ENCODE measurements at regions not wholly inside any gene's neighbourhood (a gene's known extent, or its start where the extent isn't known, plus 50 kb on each side); places are given as distances from the start of the nearest gene placed in this dataset.
"Not testable (repeated sequence)": the region's sequence is repeated elsewhere in the genome, so short reads cannot be mapped to it uniquely, and the experiment has no call there.

DNA sequence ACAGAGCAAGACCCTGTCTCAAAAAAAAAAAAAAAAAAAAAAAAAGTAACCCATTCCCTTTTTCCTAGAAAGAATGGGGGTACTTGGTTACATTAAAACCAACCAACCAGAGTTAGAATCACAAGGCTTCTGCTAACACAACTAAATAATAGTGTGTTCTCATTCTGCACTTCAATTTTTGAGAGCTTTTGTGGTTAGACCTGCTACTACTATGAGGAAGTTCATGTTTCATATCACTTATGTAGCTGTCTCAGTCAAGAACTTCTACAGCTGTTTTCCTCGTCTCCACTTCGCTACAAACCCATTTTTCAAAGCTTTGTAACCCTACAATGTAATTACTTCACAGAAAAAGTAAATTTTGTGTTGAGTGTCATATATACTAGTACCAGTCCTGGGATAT, 58.3 kb downstream of the PDHA2 start:
- no peaks in the 10 kb centered on the region for H3K36me3 ChIP-seq (replicated peaks; ENCODE audit: control insufficient read depth, insufficient read depth, low read length)
- no peaks in the 10 kb centered on the region for H3K27me3 ChIP-seq (ENCODE audit: control insufficient read depth, insufficient read depth, low read length)
- H3K4me3 ChIP-seq (ENCODE audit: insufficient read depth, low read depth, low read length) = no peak overlapping the region
- DNase-seq = no peak

GRCh38 chr4:95909211-95909610, 69.3 kb downstream of the PDHA2 start:
- Histone ChIP-seq H3K27me3 (ENCODE audit: control insufficient read depth, insufficient read depth, low read length) (no peaks in the 10 kb centered on the region), H3K36me3 (replicated peaks; ENCODE audit: control insufficient read depth, insufficient read depth, low read length) (no peaks in the 10 kb centered on the region), H3K4me3 (ENCODE audit: insufficient read depth, low read depth, low read length) (no peak overlapping the region)
- DNase-seq = no peak

DNA sequence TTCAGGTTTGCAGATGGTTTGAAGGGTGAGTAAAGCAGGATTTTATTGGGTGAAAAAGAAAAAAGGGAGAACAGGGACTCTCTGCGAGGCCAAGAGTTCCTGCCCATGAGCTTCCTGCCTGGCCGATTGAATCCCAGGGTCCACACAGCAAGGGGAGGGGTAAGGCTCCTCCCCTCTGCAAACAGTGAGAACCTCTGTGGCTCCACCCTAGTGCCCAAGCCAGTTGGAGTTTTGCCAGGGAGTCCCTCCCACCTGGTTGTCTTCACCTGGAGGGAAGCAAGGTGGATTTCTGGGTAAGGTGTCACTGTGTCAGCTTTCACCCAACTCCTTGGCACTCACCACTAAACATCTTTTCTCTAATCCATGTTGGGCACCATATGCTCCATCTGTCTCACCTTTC, 70.9 kb downstream of the PDHA2 start:
- no peaks in the 10 kb centered on the region for H3K36me3 ChIP-seq (replicated peaks; ENCODE audit: control insufficient read depth, insufficient read depth, low read length)
- no peaks in the 10 kb centered on the region for H3K27me3 ChIP-seq (ENCODE audit: control insufficient read depth, insufficient read depth, low read length)
- no peak overlapping the region for H3K4me3 ChIP-seq (ENCODE audit: insufficient read depth, low read depth, low read length)
- DNase-seq = no peak

GRCh38 chr4:95921470-95921869, 81.6 kb downstream of the PDHA2 start:
- Histone ChIP-seq H3K4me3 (ENCODE audit: insufficient read depth, low read depth, low read length) (no peak overlapping the region), H3K36me3 (replicated peaks; ENCODE audit: control insufficient read depth, insufficient read depth, low read length) (no peaks in the 10 kb centered on the region), H3K27me3 (ENCODE audit: control insufficient read depth, insufficient read depth, low read length) (no peaks in the 10 kb centered on the region)
- DNase-seq = no peak

GRCh38 chr4:95929448-95930064, 89.7 kb downstream of the PDHA2 start:
- Histone ChIP-seq H3K36me3 (replicated peaks; ENCODE audit: control insufficient read depth, insufficient read depth, low read length) (no peaks in the 10 kb centered on the region), H3K4me3 (ENCODE audit: insufficient read depth, low read depth, low read length) (no peak overlapping the region), H3K27me3 (ENCODE audit: control insufficient read depth, insufficient read depth, low read length) (no peaks in the 10 kb centered on the region)
- no peak for DNase-seq

- no peak for DNase-seq
- Histone ChIP-seq H3K27me3 (ENCODE audit: control insufficient read depth, insufficient read depth, low read length) (no peaks in the 10 kb centered on the region), H3K36me3 (replicated peaks; ENCODE audit: control insufficient read depth, insufficient read depth, low read length) (no peaks in the 10 kb centered on the region), H3K4me3 (ENCODE audit: insufficient read depth, low read depth, low read length) (no peak overlapping the region)
Measured at GRCh38 chr4:95939141-95939540, 99.2 kb downstream of the PDHA2 start.

DNA sequence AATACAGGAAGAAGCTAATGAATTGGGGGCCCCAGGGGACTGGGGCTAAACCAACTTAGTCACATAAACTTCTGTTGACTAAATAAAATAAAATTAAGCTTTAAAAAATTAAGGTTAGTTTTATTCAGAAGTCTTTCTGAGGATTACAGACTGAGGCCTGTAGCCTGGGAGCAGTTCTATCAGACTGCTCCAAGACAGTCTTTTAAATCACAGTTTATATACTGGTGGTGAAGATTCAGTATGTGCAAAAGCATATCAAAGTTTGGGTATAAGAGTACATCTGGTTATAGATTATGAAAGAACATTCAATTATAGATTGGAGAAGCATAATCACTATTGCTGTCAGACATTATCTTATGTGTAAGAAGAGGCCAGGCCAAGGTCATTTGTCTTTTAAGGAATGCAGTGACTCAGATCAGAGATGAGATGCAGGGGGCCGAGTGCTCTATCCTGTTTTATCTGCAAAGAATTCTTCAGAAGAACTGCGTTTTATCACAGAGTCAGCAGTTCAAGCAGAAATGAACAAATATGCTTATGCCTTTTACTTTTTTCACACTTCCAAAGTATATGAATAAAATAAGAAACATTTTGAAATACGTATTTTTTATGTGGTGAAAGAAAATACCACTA, 109.4 kb downstream of the PDHA2 start:
- H3K27me3 ChIP-seq (ENCODE audit: control insufficient read depth, insufficient read depth, low read length) = no peaks in the 10 kb centered on the region
- no peak for DNase-seq
- no peak overlapping the region for H3K4me3 ChIP-seq (ENCODE audit: insufficient read depth, low read depth, low read length)

DNA sequence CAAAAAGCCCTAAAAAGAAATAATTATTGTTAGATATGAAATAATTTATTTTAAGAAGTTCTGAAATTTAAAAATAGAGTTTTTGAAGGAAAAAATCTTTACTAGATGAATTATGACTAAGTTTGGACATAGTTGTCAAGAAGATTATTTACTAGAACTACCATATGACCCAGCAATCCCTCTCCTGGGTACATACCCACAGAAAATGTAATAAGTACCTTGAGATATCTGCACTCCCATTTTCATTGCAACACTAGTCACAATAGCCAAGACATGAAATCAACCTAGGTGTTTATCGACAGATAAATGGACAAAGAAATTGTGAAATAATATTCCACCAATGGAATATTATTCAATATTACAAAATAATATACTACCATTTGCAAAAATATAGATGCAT, 109.9 kb downstream of the PDHA2 start:
- no peaks in the 10 kb centered on the region for H3K27me3 ChIP-seq (ENCODE audit: control insufficient read depth, insufficient read depth, low read length)
- DNase-seq = no peak
- no peak overlapping the region for H3K4me3 ChIP-seq (ENCODE audit: insufficient read depth, low read depth, low read length)
- H3K36me3 ChIP-seq (replicated peaks; ENCODE audit: control insufficient read depth, insufficient read depth, low read length) = no peaks in the 10 kb centered on the region

More for the DNA sequence above, 109.4 kb downstream of the PDHA2 start:
- no peaks in the 10 kb centered on the region for H3K36me3 ChIP-seq (replicated peaks; ENCODE audit: control insufficient read depth, insufficient read depth, low read length)

- not testable (repeated sequence) for DNase-seq; H3K4me3 ChIP-seq (ENCODE audit: insufficient read depth, low read depth, low read length); H3K36me3 ChIP-seq (replicated peaks; ENCODE audit: control insufficient read depth, insufficient read depth, low read length); H3K27me3 ChIP-seq (ENCODE audit: control insufficient read depth, insufficient read depth, low read length)
Measured at GRCh38 chr4:95952538-95952937, 112.6 kb downstream of the PDHA2 start.

- no peak overlapping the region for H3K4me3 ChIP-seq (ENCODE audit: insufficient read depth, low read depth, low read length)
- H3K36me3 ChIP-seq (replicated peaks; ENCODE audit: control insufficient read depth, insufficient read depth, low read length) = no peaks in the 10 kb centered on the region
- no peak for DNase-seq
- H3K27me3 ChIP-seq (ENCODE audit: control insufficient read depth, insufficient read depth, low read length) = no peaks in the 10 kb centered on the region
Measured at GRCh38 chr4:95956094-95956493, 116.2 kb downstream of the PDHA2 start.

GRCh38 chr4:95957054-95957453, 117.2 kb downstream of the PDHA2 start:
- H3K27me3 ChIP-seq (ENCODE audit: control insufficient read depth, insufficient read depth, low read length) = no peaks in the 10 kb centered on the region
- no peak for DNase-seq

GRCh38 chr4:95957759-95958158, 117.9 kb downstream of the PDHA2 start:
- no peaks in the 10 kb centered on the region for H3K27me3 ChIP-seq (ENCODE audit: control insufficient read depth, insufficient read depth, low read length)
- H3K4me3 ChIP-seq (ENCODE audit: insufficient read depth, low read depth, low read length) = no peak overlapping the region
- no peak for DNase-seq
- no peaks in the 10 kb centered on the region for H3K36me3 ChIP-seq (replicated peaks; ENCODE audit: control insufficient read depth, insufficient read depth, low read length)

More at GRCh38 chr4:95957054-95957453, 117.2 kb downstream of the PDHA2 start:
- Histone ChIP-seq H3K4me3 (ENCODE audit: insufficient read depth, low read depth, low read length) (no peak overlapping the region), H3K36me3 (replicated peaks; ENCODE audit: control insufficient read depth, insufficient read depth, low read length) (no peaks in the 10 kb centered on the region)

GRCh38 chr4:95959182-95959581, 119.3 kb downstream of the PDHA2 start:
- H3K4me3 ChIP-seq (ENCODE audit: insufficient read depth, low read depth, low read length) = no peak overlapping the region
- no peaks in the 10 kb centered on the region for H3K36me3 ChIP-seq (replicated peaks; ENCODE audit: control insufficient read depth, insufficient read depth, low read length)
- no peak for DNase-seq

GRCh38 chr4:95959633-95960032, 119.7 kb downstream of the PDHA2 start:
- Histone ChIP-seq H3K36me3 (replicated peaks; ENCODE audit: control insufficient read depth, insufficient read depth, low read length) (no peaks in the 10 kb centered on the region), H3K4me3 (ENCODE audit: insufficient read depth, low read depth, low read length) (no peak overlapping the region), H3K27me3 (ENCODE audit: control insufficient read depth, insufficient read depth, low read length) (no peaks in the 10 kb centered on the region)
- DNase-seq = no peak

More at GRCh38 chr4:95959182-95959581, 119.3 kb downstream of the PDHA2 start:
- H3K27me3 ChIP-seq (ENCODE audit: control insufficient read depth, insufficient read depth, low read length) = no peaks in the 10 kb centered on the region

- DNase-seq = no peak
- Histone ChIP-seq H3K36me3 (replicated peaks; ENCODE audit: control insufficient read depth, insufficient read depth, low read length) (no peaks in the 10 kb centered on the region), H3K4me3 (ENCODE audit: insufficient read depth, low read depth, low read length) (no peak overlapping the region), H3K27me3 (ENCODE audit: control insufficient read depth, insufficient read depth, low read length) (no peaks in the 10 kb centered on the region)
Measured at GRCh38 chr4:95963456-95963855, 123.6 kb downstream of the PDHA2 start.

All from H7 (cell line).